AML-193 (cell line): ENCODE measurements at regions not wholly inside any gene's neighbourhood (a gene's known extent, or its start where the extent isn't known, plus 50 kb on each side); places are given as distances from the start of the nearest gene placed in this dataset.
"Not testable (repeated sequence)": the region's sequence is repeated elsewhere in the genome, so short reads cannot be mapped to it uniquely, and the experiment has no call there.

Source experiments
- DNase-seq, 2 experiments: peaks; one replicate each; lab custom pipeline; 2025; lab: John Stamatoyannopoulos, UW

GRCh38 chr1:244758708-244759107, 76.8 kb upstream of the COX20 start:
- DNase-seq, result no peak

DNA sequence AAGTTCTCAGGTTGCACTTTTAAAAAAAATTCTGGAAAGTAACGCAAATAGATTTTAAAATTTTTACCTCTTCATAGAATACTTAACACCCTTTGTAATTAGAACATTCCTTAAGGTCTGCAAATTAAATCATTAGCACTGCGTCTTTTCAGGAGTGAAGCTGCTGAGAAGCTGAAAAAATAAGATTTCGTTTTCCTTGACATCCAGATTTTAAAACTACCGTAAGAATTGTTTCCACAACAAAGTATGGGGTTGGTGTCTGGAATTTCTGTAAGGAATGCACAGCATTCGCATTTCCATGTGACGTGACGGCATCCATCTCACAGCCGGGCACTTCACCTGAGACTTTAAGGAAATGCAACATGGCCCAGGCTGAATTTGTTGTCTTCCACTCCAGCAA, 76.3 kb upstream of the COX20 start:
- DNase-seq, result no peak

DNA sequence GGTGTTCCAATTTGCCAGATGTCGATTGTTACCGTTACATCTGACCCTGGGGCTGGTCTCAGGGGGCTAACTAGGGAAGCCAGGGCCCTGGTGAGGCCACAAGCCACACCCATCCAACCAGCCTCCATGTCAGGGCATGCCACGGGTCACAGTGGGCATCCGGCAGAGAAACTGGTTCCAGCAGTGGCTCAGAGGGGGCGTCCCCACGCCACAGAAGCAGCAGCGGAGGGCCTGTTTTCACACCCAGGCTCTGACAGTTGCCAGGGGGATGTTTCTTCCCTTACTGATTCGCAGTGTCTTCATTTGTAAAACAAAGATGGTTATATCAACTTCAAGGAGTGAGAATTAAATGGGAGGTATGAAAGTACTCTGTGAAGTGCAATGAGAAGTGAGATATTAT, 75.0 kb upstream of the COX20 start:
- no peak for DNase-seq

GRCh38 chr1:244761279-244761678, 74.2 kb upstream of the COX20 start:
- no peak for DNase-seq

DNA sequence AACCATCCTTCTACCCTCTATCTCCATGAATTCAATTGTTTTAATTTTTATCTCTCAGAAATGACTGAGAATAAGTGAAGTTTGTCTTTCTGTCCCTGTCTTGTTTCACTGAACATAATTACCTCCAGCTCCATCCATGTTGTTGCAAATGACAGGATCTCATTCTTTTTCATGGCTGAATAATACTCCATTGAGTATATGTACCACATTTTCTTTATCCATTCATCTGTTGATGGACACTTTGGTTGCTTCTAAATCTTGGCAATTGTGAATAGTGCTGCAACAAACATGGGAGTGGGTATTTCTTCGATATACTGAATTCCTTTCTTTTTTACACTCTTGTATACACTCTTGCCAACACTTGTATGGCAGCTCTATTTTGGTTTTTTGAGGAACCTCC, 72.8 kb upstream of the COX20 start:
- DNase-seq, result no peak

- no peak for DNase-seq
Measured at GRCh38 chr1:244768186-244768585, 67.3 kb upstream of the COX20 start.

- DNase-seq, result no peak
Measured at GRCh38 chr1:244768804-244769203, 66.7 kb upstream of the COX20 start.

DNA sequence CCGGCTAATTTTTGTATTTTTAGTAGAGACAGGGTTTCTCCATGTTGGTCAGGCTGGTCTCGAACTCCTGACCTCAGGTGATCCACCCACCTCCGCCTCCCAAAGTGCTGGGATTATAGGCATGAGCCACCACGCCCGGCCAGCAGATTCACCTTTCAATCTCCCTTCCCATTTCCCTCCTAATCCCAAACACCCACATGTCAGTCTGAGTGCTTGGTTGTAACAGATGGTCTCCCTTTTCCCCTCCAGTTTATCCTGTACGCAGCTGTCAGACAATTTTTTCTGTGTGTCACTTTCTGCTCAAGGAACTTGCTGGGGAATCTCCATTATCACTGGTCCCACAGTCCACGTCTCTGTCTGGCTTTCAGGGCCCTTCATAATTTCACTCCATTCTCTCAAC, 64.9 kb upstream of the COX20 start:
- DNase-seq, result not testable (repeated sequence)

DNA sequence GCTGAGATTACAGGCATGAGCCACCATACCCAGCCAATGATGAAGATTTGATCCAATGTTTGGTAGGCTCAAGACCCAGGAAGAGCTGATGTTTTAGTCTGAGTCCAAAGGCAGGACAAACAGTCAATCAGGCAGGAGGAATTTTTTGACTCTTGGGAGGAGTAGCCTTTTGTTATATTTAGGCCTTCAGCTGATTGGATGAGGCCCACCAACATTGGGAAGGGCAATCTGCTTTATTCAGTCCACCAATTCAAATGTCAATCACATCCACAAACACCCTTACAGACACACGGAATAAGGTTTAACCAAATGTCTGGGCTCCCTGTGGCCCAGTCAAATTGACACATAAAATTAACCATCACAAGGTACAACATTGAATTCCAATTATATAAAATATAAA, 61.9 kb upstream of the COX20 start:
- no peak for DNase-seq

GRCh38 chr1:244776783-244777182, 58.7 kb upstream of the COX20 start:
- DNase-seq, result not testable (repeated sequence)

- DNase-seq, result peak in 1 of 2 experiments; percentile 2
Measured at GRCh38 chr1:244778344-244778743, 57.1 kb upstream of the COX20 start.

DNA sequence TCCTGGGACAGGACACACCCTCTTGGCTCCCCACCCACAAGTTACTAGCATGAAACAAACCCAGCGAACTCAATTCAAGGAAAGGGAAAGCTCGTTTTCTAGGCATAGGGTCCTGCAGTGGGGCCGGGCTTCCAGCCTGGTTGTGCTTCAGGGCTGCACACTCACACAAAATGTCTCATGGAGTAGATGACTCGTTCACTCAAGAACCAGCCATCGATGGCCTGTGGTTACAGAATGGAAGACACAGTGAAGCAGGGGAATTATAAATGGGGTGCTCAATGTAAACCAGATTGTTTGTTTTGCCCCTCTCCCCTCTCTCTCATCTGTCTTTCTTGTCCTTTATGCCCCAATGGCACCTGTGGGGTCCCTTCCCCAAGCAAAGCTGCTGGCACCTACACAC, 56.0 kb upstream of the COX20 start:
- DNase-seq, result no peak

DNA sequence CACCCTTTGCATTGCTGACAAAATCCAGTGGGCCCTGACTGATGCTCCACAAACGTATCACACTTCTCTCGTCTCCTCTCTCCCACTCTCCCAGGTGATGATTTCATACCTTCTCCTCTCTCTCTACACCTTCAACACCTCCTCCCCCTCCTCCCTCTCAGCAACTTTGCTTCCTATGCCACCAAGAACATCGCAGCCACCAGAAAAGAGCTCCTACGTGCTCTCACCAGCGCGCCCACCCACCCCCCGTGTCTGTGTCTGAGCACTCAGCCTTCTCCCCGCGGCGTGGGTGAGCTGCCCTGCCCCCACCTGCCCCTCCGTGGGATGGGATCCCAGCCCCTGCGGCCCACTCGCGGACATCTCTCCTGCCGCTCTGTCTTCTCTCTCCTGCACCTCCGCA, 55.1 kb upstream of the COX20 start:
- no peak for DNase-seq

- DNase-seq, result no peak
Measured at GRCh38 chr1:244782056-244782455, 53.4 kb upstream of the COX20 start.

- no peak for DNase-seq
Measured at GRCh38 chr1:244783138-244783537, 52.3 kb upstream of the COX20 start.
